Spleen (tissue), 11 donors: ENCODE measurements at regions not wholly inside any gene's neighbourhood (a gene's known extent, or its start where the extent isn't known, plus 50 kb on each side); places are given as distances from the start of the nearest gene placed in this dataset.

ENCODE experiments used
- DNase-seq: peaks from one replicate; pipeline ENCODE4 v3.0.0-alpha.2; 2020
- H3K27ac ChIP-seq, 8 donors: fragments of 200-600 bp; sonication (generic) in 7 of 8; 1 replicate in 4 of 8; 2 replicates in 4 of 8; pipeline versions ENCODE4 v1.5.0 to v1.8.0; 2016 to 2021; ENCODE audit warnings: inconsistent platforms in 4 of 8, mild to moderate bottlenecking in 4 of 8, moderate library complexity in 1 of 8
- H3K27me3 ChIP-seq, 7 donors: fragments of 200-600 bp; sonication (generic) in 6 of 7; replicated peaks in 1 of 7; 1 replicate in 4 of 7; 2 replicates in 3 of 7; pipeline versions ENCODE4 v1.5.0 to v1.8.0; 2016 to 2021; ENCODE audit warnings: inconsistent platforms in 3 of 7, mild to moderate bottlenecking in 1 of 7
- H3K36me3 ChIP-seq, 6 donors: fragments of 200-600 bp; sonication (generic) in 5 of 6; 1 replicate in 4 of 6; 2 replicates in 2 of 6; pipeline versions ENCODE4 v1.5.0 to v1.8.0; 2016 to 2021; ENCODE audit warnings: inconsistent platforms in 2 of 6
- H3K4me1 ChIP-seq, 6 donors: fragments of 200-600 bp; sonication (generic) in 5 of 6; 1 replicate in 3 of 6; 2 replicates in 3 of 6; pipeline versions ENCODE4 v1.5.0 to v1.8.0; 2016 to 2021; ENCODE audit warnings: inconsistent platforms in 3 of 6
- H3K4me3 ChIP-seq, 8 donors: fragments of 200-600 bp; sonication (generic) in 7 of 8; 1 replicate in 4 of 8; 2 replicates in 4 of 8; pipeline versions ENCODE4 v1.5.0 to v1.8.0; 2016 to 2021; ENCODE audit warnings: inconsistent platforms in 4 of 8, mild to moderate bottlenecking in 4 of 8, moderate library complexity in 2 of 8
- H3K9me3 ChIP-seq, 8 donors: fragments of 200-600 bp; sonication (generic) in 7 of 8; 1 replicate in 4 of 8; 2 replicates in 4 of 8; pipeline versions ENCODE4 v1.5.0 to v1.8.0; 2016 to 2021; ENCODE audit warnings: inconsistent platforms in 4 of 8
- CTCF ChIP-seq, 11 experiments: fragments of 200-600 bp in 7 of 11; fragments of 450-650 bp in 4 of 11; sonication (generic) in 4 of 11; IDR thresholded peaks in 8 of 11; conservative IDR thresholded peaks in 3 of 11; 1 replicate in 7 of 11; 2 replicates in 4 of 11; pipeline versions ENCODE4 v1.4.0 to v1.8.0; 2016 to 2021; ENCODE audit warnings: antibody characterized with exemption in 11 of 11, inconsistent platforms in 4 of 11, mild to moderate bottlenecking in 1 of 11
- POLR2A ChIP-seq, 3 donors: fragments of 450-650 bp; IDR thresholded peaks; one replicate each; pipeline ENCODE4 v1.5.1; 2017; ENCODE audit warnings: antibody characterized with exemption in 3 of 3, mild to moderate bottlenecking in 1 of 3
- POLR2AphosphoS5 ChIP-seq, 3 donors: sonication (generic); formaldehyde crosslinking; IDR thresholded peaks; one replicate each; pipeline ENCODE4 v1.5.1; 2017; ENCODE audit warnings: antibody characterized with exemption in 3 of 3
- WGBS, 5 donors: extraction: QIAGEN DNeasy Blood & Tissue Kit in 3 of 5; methylation state at CpG; one replicate each; pipeline versions ENCODE4 v1.1.5 to v1.1.7; 2013 to 2018; 5-methylcytosine and 5-hydroxymethylcytosine counted together
- intact Hi-C: fragments of 100-400 bp; cut with DNase I; formaldehyde crosslinking; loops from one replicate; pipeline ENCODE4 v1.15.0; 2023; ENCODE audit warnings: low total_unique reads
- donor health status: healthy with polysubstance abuse.
- donor health status: DM: no; HTN: no; CAD: no; lungs with moderate emphysema.
- donor health status: DM: no; HTN: no; CAD: no.
- donor health status: Bipolar disorder and iron deficiency.
- donor health status: healthy.
- donor health status: DM: no; HTN: no; CAD: no.
- donor health status: DM: yes; HTN: yes; CAD: no.

GRCh38 chr5:3948838-3949237 lies 353.2 kb downstream of the IRX1 start:
- H3K4me3 ChIP-seq: no peak overlapping the region
- DNase-seq: no peak
- H3K4me1 ChIP-seq: no peaks in the 10 kb centered on the region
- intact Hi-C loops: no loop called here
- no peaks in the 10 kb centered on the region for H3K27me3 ChIP-seq
- TF ChIP-seq CTCF (IDR thresholded peaks at IDR 0.05 in 8 of 11, conservative IDR thresholded peaks at IDR 0.05 in 3 of 11) (no peak), POLR2AphosphoS5 (IDR thresholded peaks at IDR 0.05) (no peak), POLR2A (IDR thresholded peaks at IDR 0.05) (no peak)
- H3K9me3 ChIP-seq: peaks cover 0 to 24% (median 2%) of the 10 kb centered on the region in 8 donors
- H3K27ac ChIP-seq: no peak overlapping the region
- H3K36me3 ChIP-seq: no peaks in the 10 kb centered on the region
- 77 to 86% (median 80%) methylated on average over 4 of the region's 4 CpGs for WGBS, 5 donors

GRCh38 chr5:3954199-3954598 lies 358.6 kb downstream of the IRX1 start:
- no peak overlapping the region for H3K4me3 ChIP-seq

GRCh38 chr5:3954633-3955032 lies 359.0 kb downstream of the IRX1 start:
- Histone ChIP-seq H3K27ac (no peak overlapping the region), H3K36me3 (no peaks in the 10 kb centered on the region), H3K27me3 (no peaks in the 10 kb centered on the region), H3K4me1 (no peaks in the 10 kb centered on the region), H3K4me3 (no peak overlapping the region), H3K9me3 (peaks cover 0 to 20% (median 0%) of the 10 kb centered on the region in 8 donors)
- intact Hi-C loops: no loop called here
- WGBS, 5 donors: 68 to 73% (median 68%) methylated on average over 6 of the region's 6 CpGs
- TF ChIP-seq CTCF (IDR thresholded peaks at IDR 0.05 in 8 of 11, conservative IDR thresholded peaks at IDR 0.05 in 3 of 11) (no peak), POLR2A (IDR thresholded peaks at IDR 0.05) (no peak), POLR2AphosphoS5 (IDR thresholded peaks at IDR 0.05) (no peak)
- DNase-seq: no peak

More at GRCh38 chr5:3954199-3954598, 358.6 kb downstream of the IRX1 start:
- Histone ChIP-seq H3K4me1 (no peaks in the 10 kb centered on the region), H3K36me3 (no peaks in the 10 kb centered on the region), H3K9me3 (peaks cover 0 to 20% (median 0%) of the 10 kb centered on the region in 8 donors), H3K27me3 (no peaks in the 10 kb centered on the region), H3K27ac (no peak overlapping the region)
- no peak for DNase-seq
- intact Hi-C loops: no loop called here
- 16 to 35% (median 26%) methylated on average over 3 of the region's 3 CpGs for WGBS, 5 donors
- no peak for TF ChIP-seq CTCF (IDR thresholded peaks at IDR 0.05 in 8 of 11, conservative IDR thresholded peaks at IDR 0.05 in 3 of 11)
- no peak for TF ChIP-seq POLR2A (IDR thresholded peaks at IDR 0.05)
- TF ChIP-seq POLR2AphosphoS5 (IDR thresholded peaks at IDR 0.05): no peak

GRCh38 chr5:3957658-3958057 lies 362.0 kb downstream of the IRX1 start:
- no peak overlapping the region for H3K27ac ChIP-seq
- no peaks in the 10 kb centered on the region for H3K27me3 ChIP-seq
- H3K4me3 ChIP-seq: no peak overlapping the region
- WGBS, 5 donors: 71 to 89% (median 73%) methylated on average over 7 of the region's 7 CpGs
- H3K36me3 ChIP-seq: no peaks in the 10 kb centered on the region
- no peaks in the 10 kb centered on the region for H3K4me1 ChIP-seq
- H3K9me3 ChIP-seq: peaks cover 0 to 20% (median 0%) of the 10 kb centered on the region in 8 donors
- intact Hi-C loops: no loop called here
- TF ChIP-seq CTCF (IDR thresholded peaks at IDR 0.05 in 8 of 11, conservative IDR thresholded peaks at IDR 0.05 in 3 of 11) (no peak), POLR2A (IDR thresholded peaks at IDR 0.05) (no peak), POLR2AphosphoS5 (IDR thresholded peaks at IDR 0.05) (no peak)
- no peak for DNase-seq
